Effector memory CD8-positive, alpha-beta T cell (primary cell): ENCODE measurements at regions not wholly inside any gene's neighbourhood (a gene's known extent, or its start where the extent isn't known, plus 50 kb on each side); places are given as distances from the start of the nearest gene placed in this dataset.

ENCODE experiments used
- ATAC-seq: fragments of 150-1000 bp; cut with Tn5 transposase; replicated peaks from 2 replicates; pipeline ENCODE4 v1.10.0; 2021; ENCODE audit warnings: mild to moderate bottlenecking, moderate library complexity
- DNase-seq, 3 experiments: peaks; one replicate each; pipeline ENCODE4 v3.0.0; 2021
- H3K27ac Mint-ChIP-seq, 2 donors: one replicate each; pipeline ENCODE4 v1.8.0; 2022; ENCODE audit warnings: mild to moderate bottlenecking in 2 of 2, mixed read lengths in 2 of 2, moderate library complexity in 2 of 2
- H3K27me3 Mint-ChIP-seq, 2 donors: one replicate each; pipeline ENCODE4 v1.8.0; 2022; ENCODE audit warnings: mixed read lengths in 2 of 2
- H3K36me3 Mint-ChIP-seq: one replicate; pipeline ENCODE4 v1.8.0; 2022; ENCODE audit warnings: mild to moderate bottlenecking, moderate library complexity, mixed read lengths; ENCODE audit not compliant: insufficient read depth
- H3K4me1 Mint-ChIP-seq, 2 donors: one replicate each; pipeline ENCODE4 v1.8.0; 2022; ENCODE audit warnings: low read depth in 2 of 2, mixed read lengths in 2 of 2
- H3K4me3 Mint-ChIP-seq, 2 donors: one replicate each; pipeline ENCODE4 v1.8.0; 2022; ENCODE audit warnings: mild to moderate bottlenecking in 2 of 2, mixed read lengths in 2 of 2, moderate library complexity in 2 of 2
- H3K9me3 Mint-ChIP-seq, 2 donors: one replicate each; pipeline ENCODE4 v1.8.0; 2022; ENCODE audit warnings: mixed read lengths in 2 of 2

- H3K27ac Mint-ChIP-seq, result no peak overlapping the region
- DNase-seq, result no peak
- no peak overlapping the region for H3K4me3 Mint-ChIP-seq
- ATAC-seq, result no peak
- no peaks in the 10 kb centered on the region for H3K36me3 Mint-ChIP-seq
- H3K9me3 Mint-ChIP-seq, result peaks cover 8 to 11% of the 10 kb centered on the region in 2 donors
- no peaks in the 10 kb centered on the region for H3K27me3 Mint-ChIP-seq
- H3K4me1 Mint-ChIP-seq, result no peaks in the 10 kb centered on the region
Measured at GRCh38 chr2:66283787-66284186, 151.1 kb upstream of the MEIS1 start.

GRCh38 chr2:66281980-66282379, 152.9 kb upstream of the MEIS1 start:
- H3K4me1 Mint-ChIP-seq, result no peaks in the 10 kb centered on the region
- DNase-seq (no peak), ATAC-seq (no peak)
- no peaks in the 10 kb centered on the region for H3K36me3 Mint-ChIP-seq
- no peaks in the 10 kb centered on the region for H3K27me3 Mint-ChIP-seq
- H3K27ac Mint-ChIP-seq, result no peak overlapping the region
- no peak overlapping the region for H3K4me3 Mint-ChIP-seq
- H3K9me3 Mint-ChIP-seq, result peaks cover 8 to 11% of the 10 kb centered on the region in 2 donors

DNA sequence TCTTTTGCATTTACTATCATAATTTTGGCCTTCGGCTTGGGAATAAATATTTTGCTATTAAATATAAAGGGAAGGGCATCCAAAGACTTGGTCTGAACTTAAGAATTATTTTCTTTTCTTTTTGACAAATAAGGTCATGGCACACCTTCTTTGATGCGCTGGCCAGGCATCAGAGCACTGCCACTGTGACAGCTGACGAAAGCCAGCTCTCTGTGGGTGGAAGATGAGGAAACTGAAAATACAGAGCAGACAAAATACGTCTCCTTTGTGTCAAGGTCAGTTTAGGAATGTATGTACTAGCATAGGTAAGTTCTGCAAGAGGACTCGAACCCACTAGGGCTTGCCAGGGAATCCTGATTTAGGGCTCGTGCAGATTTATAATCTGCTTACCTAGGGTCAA, 155.9 kb upstream of the MEIS1 start:
- Mint-ChIP-seq H3K4me1 (no peaks in the 10 kb centered on the region), H3K4me3 (no peak overlapping the region), H3K9me3 (peaks cover 2 to 6% of the 10 kb centered on the region in 2 donors), H3K36me3 (no peaks in the 10 kb centered on the region), H3K27ac (no peak overlapping the region), H3K27me3 (no peaks in the 10 kb centered on the region)
- DNase-seq, result no peak
- no peak for ATAC-seq

DNA sequence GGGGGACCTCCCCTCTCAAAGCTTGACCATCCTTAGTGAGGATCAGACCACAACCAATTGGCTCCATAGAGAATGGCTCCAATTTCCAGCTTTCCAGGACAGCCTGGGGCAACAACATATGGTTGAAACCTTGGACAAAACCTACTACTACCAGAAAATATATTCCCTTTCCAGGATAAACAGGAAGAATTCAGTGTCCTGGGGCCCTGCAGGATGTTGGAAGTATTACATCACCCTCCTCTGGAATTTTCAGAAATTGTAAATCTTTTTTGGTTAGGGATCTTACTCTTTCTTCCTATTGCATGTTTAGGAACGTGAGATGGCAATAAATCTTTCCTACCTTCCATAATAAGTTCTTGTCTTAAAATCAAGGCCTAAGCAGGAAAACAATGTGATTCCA, 158.9 kb upstream of the MEIS1 start:
- Mint-ChIP-seq H3K9me3 (peaks cover 2 to 6% of the 10 kb centered on the region in 2 donors), H3K4me1 (no peaks in the 10 kb centered on the region), H3K36me3 (no peaks in the 10 kb centered on the region), H3K4me3 (no peak overlapping the region), H3K27ac (no peak overlapping the region), H3K27me3 (no peaks in the 10 kb centered on the region)
- ATAC-seq (no peak), DNase-seq (no peak)

DNA sequence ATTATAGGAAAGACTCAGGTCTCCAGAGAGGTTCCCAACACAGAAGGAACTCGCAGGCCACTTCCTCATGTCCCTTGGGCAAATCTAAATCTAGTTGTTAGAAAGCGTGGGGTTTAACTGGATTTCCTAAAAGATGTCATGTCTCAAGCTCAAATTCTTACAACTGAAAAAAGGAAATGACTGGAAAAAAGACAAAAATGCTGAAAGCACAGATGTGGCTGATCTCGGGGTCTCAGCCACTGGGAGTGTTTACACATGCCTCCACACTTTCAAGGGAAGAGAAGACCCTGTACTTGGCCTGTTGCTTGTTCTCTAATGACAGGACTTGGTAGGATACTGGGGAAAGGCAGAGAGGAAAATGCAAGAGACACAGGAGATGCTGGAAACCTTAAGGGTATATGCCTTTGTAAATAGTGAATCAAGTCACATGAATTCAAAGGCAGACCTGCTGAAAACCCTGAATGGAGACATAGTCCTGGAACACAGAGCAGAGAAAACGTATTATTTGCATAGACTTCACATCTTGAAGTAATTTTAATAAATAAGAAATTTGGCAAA, 160.9 kb upstream of the MEIS1 start:
- Mint-ChIP-seq H3K9me3 (peaks cover 2 to 6% of the 10 kb centered on the region in 2 donors), H3K27me3 (no peaks in the 10 kb centered on the region), H3K36me3 (no peaks in the 10 kb centered on the region), H3K27ac (no peak overlapping the region), H3K4me3 (no peak overlapping the region), H3K4me1 (no peaks in the 10 kb centered on the region)
- DNase-seq, result no peak
- ATAC-seq, result no peak

- no peak for DNase-seq
- no peaks in the 10 kb centered on the region for H3K4me1 Mint-ChIP-seq
- H3K9me3 Mint-ChIP-seq, result peaks cover 2 to 6% of the 10 kb centered on the region in 2 donors
- no peak overlapping the region for H3K27ac Mint-ChIP-seq
- H3K4me3 Mint-ChIP-seq, result no peak overlapping the region
- ATAC-seq, result no peak
- H3K36me3 Mint-ChIP-seq, result no peaks in the 10 kb centered on the region
- no peaks in the 10 kb centered on the region for H3K27me3 Mint-ChIP-seq
Measured at GRCh38 chr2:66272751-66273150, 162.2 kb upstream of the MEIS1 start.

- no peaks in the 10 kb centered on the region for H3K36me3 Mint-ChIP-seq
Measured at GRCh38 chr2:66271777-66272176, 163.1 kb upstream of the MEIS1 start.

GRCh38 chr2:66270247-66270646, 164.7 kb upstream of the MEIS1 start:
- Mint-ChIP-seq H3K27ac (peak overlapping the region in 1 of 2 donors; percentile 54), H3K27me3 (no peaks in the 10 kb centered on the region), H3K4me3 (no peak overlapping the region), H3K36me3 (peaks cover 3% of the 10 kb centered on the region), H3K9me3 (peaks cover 0 to 2% of the 10 kb centered on the region in 2 donors), H3K4me1 (no peaks in the 10 kb centered on the region)
- no peak for DNase-seq
- no peak for ATAC-seq

More at GRCh38 chr2:66271777-66272176, 163.1 kb upstream of the MEIS1 start:
- DNase-seq (no peak), ATAC-seq (no peak)
- Mint-ChIP-seq H3K4me1 (no peaks in the 10 kb centered on the region), H3K27ac (no peak overlapping the region), H3K27me3 (no peaks in the 10 kb centered on the region), H3K4me3 (no peak overlapping the region), H3K9me3 (peaks cover 2 to 6% of the 10 kb centered on the region in 2 donors)

- H3K27ac Mint-ChIP-seq, result no peak overlapping the region
Measured at GRCh38 chr2:66269166-66269565, 165.8 kb upstream of the MEIS1 start.

GRCh38 chr2:66268756-66269155, 166.2 kb upstream of the MEIS1 start:
- H3K27ac Mint-ChIP-seq, result no peak overlapping the region
- no peaks in the 10 kb centered on the region for H3K9me3 Mint-ChIP-seq
- ATAC-seq (no peak), DNase-seq (no peak)
- peaks cover 3% of the 10 kb centered on the region for H3K36me3 Mint-ChIP-seq
- no peaks in the 10 kb centered on the region for H3K4me1 Mint-ChIP-seq
- no peaks in the 10 kb centered on the region for H3K27me3 Mint-ChIP-seq
- no peak overlapping the region for H3K4me3 Mint-ChIP-seq

More at GRCh38 chr2:66269166-66269565, 165.8 kb upstream of the MEIS1 start:
- H3K27me3 Mint-ChIP-seq, result no peaks in the 10 kb centered on the region
- no peak overlapping the region for H3K4me3 Mint-ChIP-seq
- H3K36me3 Mint-ChIP-seq, result peaks cover 3% of the 10 kb centered on the region
- DNase-seq, result no peak
- no peaks in the 10 kb centered on the region for H3K9me3 Mint-ChIP-seq
- no peak for ATAC-seq
- H3K4me1 Mint-ChIP-seq, result no peaks in the 10 kb centered on the region

DNA sequence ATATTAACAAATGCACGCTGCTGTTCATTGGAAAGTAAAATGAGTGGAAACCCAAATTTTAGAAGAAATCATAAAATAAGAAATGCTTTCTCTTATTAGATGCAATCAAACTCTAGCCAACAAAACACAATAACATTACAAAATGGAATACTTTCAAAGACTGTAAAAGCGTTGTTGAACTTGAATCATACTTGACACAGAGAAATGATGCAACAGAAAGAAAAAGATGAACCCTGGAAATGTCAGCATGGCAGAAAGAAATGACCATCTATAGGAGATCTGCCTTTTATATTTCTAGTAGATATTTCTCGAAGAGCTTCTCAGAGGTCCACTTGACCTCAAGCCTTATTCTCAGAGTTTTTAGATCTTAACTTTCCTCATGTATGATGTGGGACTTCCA, 170.6 kb upstream of the MEIS1 start:
- peaks cover 3% of the 10 kb centered on the region for H3K36me3 Mint-ChIP-seq
- no peaks in the 10 kb centered on the region for H3K27me3 Mint-ChIP-seq
- H3K4me3 Mint-ChIP-seq, result no peak overlapping the region
- ATAC-seq (no peak), DNase-seq (no peak)
- H3K27ac Mint-ChIP-seq, result no peak overlapping the region
- no peaks in the 10 kb centered on the region for H3K4me1 Mint-ChIP-seq
- no peaks in the 10 kb centered on the region for H3K9me3 Mint-ChIP-seq

DNA sequence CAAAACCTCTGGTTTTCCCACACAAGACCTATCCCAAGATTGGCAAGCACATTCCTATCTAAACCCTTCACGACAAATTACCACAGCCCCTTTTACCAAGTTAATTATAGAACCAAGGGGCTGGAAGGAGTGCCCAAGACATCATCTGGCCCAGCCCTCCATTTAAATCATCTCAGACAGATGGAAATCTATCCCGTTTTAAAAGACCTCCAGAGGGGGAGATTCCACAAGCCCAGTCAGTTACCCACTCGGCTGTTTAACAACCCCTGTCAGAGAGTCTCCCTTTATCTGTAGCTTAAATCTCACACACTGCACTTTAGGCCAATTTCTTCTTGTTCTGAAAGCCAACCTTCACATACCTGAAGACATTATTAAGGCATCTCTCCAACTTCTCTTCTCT, 179.1 kb upstream of the MEIS1 start:
- no peak for ATAC-seq
- H3K4me3 Mint-ChIP-seq, result no peak overlapping the region

GRCh38 chr2:66255136-66255535, 179.8 kb upstream of the MEIS1 start:
- Mint-ChIP-seq H3K9me3 (peaks cover 0 to 2% of the 10 kb centered on the region in 2 donors), H3K4me3 (no peak overlapping the region), H3K27me3 (no peaks in the 10 kb centered on the region), H3K36me3 (no peaks in the 10 kb centered on the region), H3K27ac (no peak overlapping the region), H3K4me1 (no peaks in the 10 kb centered on the region)
- DNase-seq (no peak), ATAC-seq (no peak)

More for the DNA sequence above, 179.1 kb upstream of the MEIS1 start:
- H3K27ac Mint-ChIP-seq, result no peak overlapping the region
- H3K36me3 Mint-ChIP-seq, result no peaks in the 10 kb centered on the region
- no peaks in the 10 kb centered on the region for H3K27me3 Mint-ChIP-seq
- no peaks in the 10 kb centered on the region for H3K4me1 Mint-ChIP-seq
- no peak for DNase-seq
- peaks cover 0 to 2% of the 10 kb centered on the region in 2 donors for H3K9me3 Mint-ChIP-seq

DNA sequence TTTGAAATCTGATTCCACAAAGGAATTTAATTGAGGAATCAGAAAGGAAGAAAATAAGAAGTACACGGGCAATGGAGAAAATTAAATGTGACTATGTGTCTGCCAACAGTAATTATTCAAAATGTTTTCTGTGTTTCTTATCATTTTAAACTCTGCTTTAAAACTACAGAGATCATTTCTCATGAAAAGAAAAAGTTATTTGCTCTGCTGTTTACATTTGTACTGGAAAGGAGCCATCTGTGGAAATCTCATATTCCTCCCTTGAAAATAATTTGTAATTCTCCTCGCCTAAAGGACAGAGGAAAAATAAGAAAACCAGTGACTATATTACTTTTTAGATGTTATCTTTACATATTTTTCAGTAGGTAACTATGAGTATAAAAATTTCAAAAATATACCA, 181.9 kb upstream of the MEIS1 start:
- no peak overlapping the region for H3K27ac Mint-ChIP-seq
- DNase-seq (no peak), ATAC-seq (no peak)
- no peaks in the 10 kb centered on the region for H3K27me3 Mint-ChIP-seq
- no peak overlapping the region for H3K4me3 Mint-ChIP-seq
- no peaks in the 10 kb centered on the region for H3K4me1 Mint-ChIP-seq
- no peaks in the 10 kb centered on the region for H3K36me3 Mint-ChIP-seq
- H3K9me3 Mint-ChIP-seq, result peaks cover 0 to 2% of the 10 kb centered on the region in 2 donors

GRCh38 chr2:66252109-66252508, 182.8 kb upstream of the MEIS1 start:
- Mint-ChIP-seq H3K4me3 (no peak overlapping the region), H3K36me3 (no peaks in the 10 kb centered on the region), H3K27ac (no peak overlapping the region), H3K27me3 (no peaks in the 10 kb centered on the region), H3K4me1 (no peaks in the 10 kb centered on the region), H3K9me3 (peaks cover 7 to 9% of the 10 kb centered on the region in 2 donors)
- ATAC-seq (no peak), DNase-seq (no peak)
